ENCODE measurements at regions not wholly inside any gene's neighbourhood (a gene's known extent, or its start where the extent isn't known, plus 50 kb on each side); places are given as distances from the start of the nearest gene placed in this dataset.

DNA sequence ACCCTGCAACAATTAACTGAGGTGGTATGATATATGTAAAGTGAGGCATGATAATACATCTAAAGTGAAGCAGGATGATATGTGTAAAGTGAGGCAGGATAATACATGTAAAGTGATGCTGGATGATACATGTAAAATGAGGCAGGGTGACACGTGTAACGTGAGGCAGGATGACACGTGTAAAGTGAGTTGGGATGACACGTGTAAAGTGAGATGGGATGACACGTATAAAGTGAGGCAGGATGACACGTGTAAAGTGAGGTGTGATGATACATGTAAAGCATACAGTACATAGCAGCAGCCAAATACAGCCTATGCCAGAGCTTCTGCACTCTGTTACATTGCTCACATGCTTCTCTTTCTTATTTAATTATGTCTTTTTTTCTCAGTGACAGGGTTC, 184.4 kb upstream of the FOXF1 start:
- H3K27ac ChIP-seq (ENCODE audit: low read length): no peak overlapping the region
- H3K4me3 ChIP-seq (ENCODE audit: low read length): no peak overlapping the region
- no peaks in the 10 kb centered on the region for H3K36me3 ChIP-seq (ENCODE audit: control insufficient read depth, insufficient read depth, low read length)
- no CpG with 5 or more reads among the region's 6 CpGs for WGBS (ENCODE audit: insufficient coverage, insufficient read length)
- H3K9me3 ChIP-seq (ENCODE audit: control insufficient read depth, insufficient read depth, low read length): no peaks in the 10 kb centered on the region
- DNase-seq (ENCODE audit: low read depth, low spot score): no peak
- H3K27me3 ChIP-seq (ENCODE audit: control insufficient read depth, insufficient read depth, low read length): no peaks in the 10 kb centered on the region
- 0 out of 2 replicates have a peak, but pooled peaks cover 1% of the 10 kb centered on the region for H3K4me1 ChIP-seq (ENCODE audit: control insufficient read depth, insufficient read depth, low read length)

DNA sequence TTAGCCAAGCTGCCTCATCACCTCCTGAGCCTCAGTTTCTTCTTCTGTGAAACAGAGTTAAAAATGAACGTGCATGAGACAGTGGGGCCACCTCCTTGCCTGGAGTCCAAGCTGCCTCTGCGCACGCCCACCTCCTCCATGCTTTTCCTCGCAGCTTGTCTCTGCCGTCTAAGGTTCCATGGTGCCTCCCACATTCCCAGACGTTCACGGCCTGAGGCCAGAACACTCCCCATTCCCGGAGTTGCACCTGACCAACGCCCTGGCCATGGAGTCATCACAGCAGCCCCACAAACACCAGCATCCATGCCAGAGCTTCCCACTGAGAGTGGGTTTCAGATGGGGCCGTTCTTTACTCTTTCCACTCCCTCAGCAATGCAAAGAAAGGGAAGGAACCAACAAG, 183.0 kb upstream of the FOXF1 start:
- no peaks in the 10 kb centered on the region for H3K9me3 ChIP-seq (ENCODE audit: control insufficient read depth, insufficient read depth, low read length)
- no peaks in the 10 kb centered on the region for H3K36me3 ChIP-seq (ENCODE audit: control insufficient read depth, insufficient read depth, low read length)
- no peak overlapping the region for H3K27ac ChIP-seq (ENCODE audit: low read length)
- H3K4me1 ChIP-seq (ENCODE audit: control insufficient read depth, insufficient read depth, low read length): 0 out of 2 replicates have a peak, but pooled peaks cover 1% of the 10 kb centered on the region
- WGBS (ENCODE audit: insufficient coverage, insufficient read length): no CpG with 5 or more reads among the region's 10 CpGs
- no peaks in the 10 kb centered on the region for H3K27me3 ChIP-seq (ENCODE audit: control insufficient read depth, insufficient read depth, low read length)
- no peak for DNase-seq (ENCODE audit: low read depth, low spot score)
- no peak overlapping the region for H3K4me3 ChIP-seq (ENCODE audit: low read length)

DNA sequence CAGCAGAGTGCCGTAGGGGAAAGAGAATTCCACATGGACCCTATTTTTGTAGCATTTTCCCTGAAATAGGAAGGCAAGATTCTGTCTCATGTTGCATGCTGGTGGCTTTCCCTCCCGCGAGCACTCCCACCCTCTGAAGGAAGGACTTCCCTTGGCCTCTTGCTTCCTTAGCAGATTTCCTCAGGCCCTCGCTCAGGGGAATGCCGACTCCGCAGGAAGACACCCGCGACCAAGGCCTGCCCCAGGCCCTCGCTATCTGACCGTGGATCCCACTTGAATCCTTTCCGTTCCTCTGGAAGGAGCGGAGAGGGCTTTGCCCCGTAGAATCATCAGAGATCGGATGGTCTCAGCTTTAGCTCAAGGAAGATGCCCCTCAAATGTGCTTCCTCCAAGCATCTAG, 179.4 kb upstream of the FOXF1 start:
- WGBS (ENCODE audit: insufficient coverage, insufficient read length): no CpG with 5 or more reads among the region's 14 CpGs
- no peaks in the 10 kb centered on the region for H3K27me3 ChIP-seq (ENCODE audit: control insufficient read depth, insufficient read depth, low read length)
- H3K4me3 ChIP-seq (ENCODE audit: low read length): no peak overlapping the region

DNA sequence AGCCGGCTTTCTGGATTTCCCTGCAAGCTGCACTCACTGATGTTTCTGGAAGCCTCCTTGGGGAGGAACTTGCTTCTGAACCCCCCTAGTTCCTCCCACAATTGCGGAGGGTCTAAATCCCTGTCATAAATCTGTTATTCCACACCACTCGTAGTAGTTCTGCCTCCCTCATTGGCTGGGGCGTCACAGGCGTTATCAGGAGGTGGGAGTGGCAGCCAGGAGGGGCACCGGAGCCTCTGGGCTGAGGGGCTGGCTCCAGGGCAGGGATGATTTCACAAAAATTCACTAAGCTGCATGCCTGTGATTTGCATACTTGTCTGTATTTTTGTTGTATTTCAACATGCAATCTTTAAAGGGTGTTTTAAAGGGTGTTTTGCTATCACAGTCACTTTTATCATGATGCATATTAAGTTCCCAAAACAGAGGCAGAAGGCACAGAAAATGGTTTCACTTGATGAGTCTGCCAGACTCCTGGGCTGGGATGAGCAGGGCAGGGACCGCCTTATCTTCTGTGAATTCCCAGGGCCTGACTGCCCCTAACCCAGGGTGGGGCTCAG, 176.2 kb upstream of the FOXF1 start:
- H3K4me1 ChIP-seq (ENCODE audit: control insufficient read depth, insufficient read depth, low read length): peaks cover 5% of the 10 kb centered on the region
- H3K27me3 ChIP-seq (ENCODE audit: control insufficient read depth, insufficient read depth, low read length): no peaks in the 10 kb centered on the region
- DNase-seq (ENCODE audit: low read depth, low spot score): no peak
- WGBS (ENCODE audit: insufficient coverage, insufficient read length): no CpG with 5 or more reads among the region's 7 CpGs
- no peaks in the 10 kb centered on the region for H3K9me3 ChIP-seq (ENCODE audit: control insufficient read depth, insufficient read depth, low read length)
- H3K27ac ChIP-seq (ENCODE audit: low read length): no peak overlapping the region
- H3K36me3 ChIP-seq (ENCODE audit: control insufficient read depth, insufficient read depth, low read length): no peaks in the 10 kb centered on the region
- no peak overlapping the region for H3K4me3 ChIP-seq (ENCODE audit: low read length)

More for the DNA sequence above, 179.4 kb upstream of the FOXF1 start:
- H3K9me3 ChIP-seq (ENCODE audit: control insufficient read depth, insufficient read depth, low read length): no peaks in the 10 kb centered on the region
- no peaks in the 10 kb centered on the region for H3K36me3 ChIP-seq (ENCODE audit: control insufficient read depth, insufficient read depth, low read length)
- no peak for DNase-seq (ENCODE audit: low read depth, low spot score)
- no peak overlapping the region for H3K27ac ChIP-seq (ENCODE audit: low read length)
- H3K4me1 ChIP-seq (ENCODE audit: control insufficient read depth, insufficient read depth, low read length): peaks cover 5% of the 10 kb centered on the region

DNA sequence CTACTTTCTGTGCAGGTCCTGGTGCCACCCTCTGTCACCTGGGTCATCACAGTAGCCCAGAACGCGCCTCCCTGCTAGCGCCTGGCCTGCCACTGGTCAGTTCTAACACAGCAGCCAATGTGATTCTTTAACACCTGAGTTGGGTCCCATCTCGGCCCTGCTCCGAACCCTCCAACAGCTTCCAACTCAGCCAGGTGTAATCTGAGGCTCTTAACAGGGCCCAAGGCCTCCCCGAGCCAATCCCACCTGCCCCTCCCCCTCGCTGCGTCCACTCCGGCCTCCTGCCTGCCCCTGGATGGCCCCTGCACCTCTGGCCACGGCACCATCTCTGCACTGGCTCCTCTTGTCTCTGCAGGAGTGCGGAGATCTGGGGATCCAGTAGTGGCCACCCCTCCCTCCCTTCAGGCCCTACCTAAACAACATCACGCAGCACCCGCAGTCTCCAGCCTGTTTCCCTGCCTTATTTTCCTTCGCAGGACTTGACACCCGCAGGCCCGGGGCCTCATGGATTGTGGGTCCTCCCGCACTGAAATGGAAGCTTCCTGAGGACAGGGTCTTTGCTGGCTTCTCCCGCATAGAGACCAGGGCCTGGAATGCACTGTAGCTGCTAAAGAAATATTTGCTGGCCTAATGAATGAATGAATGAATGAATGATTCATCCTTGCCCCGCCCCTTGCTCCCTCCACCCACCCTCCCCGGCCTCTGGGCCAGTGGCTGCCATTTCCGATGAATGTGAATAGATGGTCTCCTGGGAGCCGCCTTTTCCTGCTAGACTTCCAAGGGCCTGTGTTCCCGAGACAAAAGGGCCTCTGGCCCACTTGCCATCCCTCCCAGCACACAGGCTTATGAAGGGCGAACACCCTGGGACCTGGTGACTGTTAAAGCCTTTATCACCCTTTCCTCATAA, 174.8 kb upstream of the FOXF1 start:
- Histone ChIP-seq H3K4me3 (ENCODE audit: low read length) (no peak overlapping the region), H3K36me3 (ENCODE audit: control insufficient read depth, insufficient read depth, low read length) (no peaks in the 10 kb centered on the region), H3K4me1 (ENCODE audit: control insufficient read depth, insufficient read depth, low read length) (peaks cover 5% of the 10 kb centered on the region), H3K27ac (ENCODE audit: low read length) (no peak overlapping the region), H3K27me3 (ENCODE audit: control insufficient read depth, insufficient read depth, low read length) (no peaks in the 10 kb centered on the region), H3K9me3 (ENCODE audit: control insufficient read depth, insufficient read depth, low read length) (no peaks in the 10 kb centered on the region)
- no CpG with 5 or more reads among the region's 24 CpGs for WGBS (ENCODE audit: insufficient coverage, insufficient read length)
- no peak for DNase-seq (ENCODE audit: low read depth, low spot score)

DNA sequence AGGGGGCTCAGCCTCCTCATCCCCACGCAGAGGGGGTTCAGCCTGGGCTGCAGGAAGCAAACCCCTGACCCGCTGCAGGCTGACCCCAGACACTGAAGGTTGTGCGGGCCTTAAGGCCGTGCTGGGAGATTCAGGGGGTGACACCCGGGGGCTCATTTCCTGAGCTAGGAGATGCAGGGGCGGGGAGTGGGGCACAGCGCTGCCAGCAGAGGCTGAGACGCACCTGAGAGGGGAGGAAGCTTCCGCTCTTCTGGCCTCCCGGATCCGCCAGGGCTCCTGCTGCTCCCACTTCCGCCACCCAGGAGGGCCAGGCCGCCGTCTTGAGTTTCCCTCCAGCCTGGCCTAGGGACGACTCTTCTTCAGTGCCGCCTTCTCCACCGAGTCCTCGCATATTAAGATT, 173.2 kb upstream of the FOXF1 start:
- WGBS (ENCODE audit: insufficient coverage, insufficient read length): no CpG with 5 or more reads among the region's 18 CpGs
- DNase-seq (ENCODE audit: low read depth, low spot score): no peak
- no peaks in the 10 kb centered on the region for H3K9me3 ChIP-seq (ENCODE audit: control insufficient read depth, insufficient read depth, low read length)
- no peaks in the 10 kb centered on the region for H3K36me3 ChIP-seq (ENCODE audit: control insufficient read depth, insufficient read depth, low read length)
- no peak overlapping the region for H3K27ac ChIP-seq (ENCODE audit: low read length)
- H3K4me1 ChIP-seq (ENCODE audit: control insufficient read depth, insufficient read depth, low read length): peaks cover 5% of the 10 kb centered on the region
- no peaks in the 10 kb centered on the region for H3K27me3 ChIP-seq (ENCODE audit: control insufficient read depth, insufficient read depth, low read length)
- H3K4me3 ChIP-seq (ENCODE audit: low read length): no peak overlapping the region

DNA sequence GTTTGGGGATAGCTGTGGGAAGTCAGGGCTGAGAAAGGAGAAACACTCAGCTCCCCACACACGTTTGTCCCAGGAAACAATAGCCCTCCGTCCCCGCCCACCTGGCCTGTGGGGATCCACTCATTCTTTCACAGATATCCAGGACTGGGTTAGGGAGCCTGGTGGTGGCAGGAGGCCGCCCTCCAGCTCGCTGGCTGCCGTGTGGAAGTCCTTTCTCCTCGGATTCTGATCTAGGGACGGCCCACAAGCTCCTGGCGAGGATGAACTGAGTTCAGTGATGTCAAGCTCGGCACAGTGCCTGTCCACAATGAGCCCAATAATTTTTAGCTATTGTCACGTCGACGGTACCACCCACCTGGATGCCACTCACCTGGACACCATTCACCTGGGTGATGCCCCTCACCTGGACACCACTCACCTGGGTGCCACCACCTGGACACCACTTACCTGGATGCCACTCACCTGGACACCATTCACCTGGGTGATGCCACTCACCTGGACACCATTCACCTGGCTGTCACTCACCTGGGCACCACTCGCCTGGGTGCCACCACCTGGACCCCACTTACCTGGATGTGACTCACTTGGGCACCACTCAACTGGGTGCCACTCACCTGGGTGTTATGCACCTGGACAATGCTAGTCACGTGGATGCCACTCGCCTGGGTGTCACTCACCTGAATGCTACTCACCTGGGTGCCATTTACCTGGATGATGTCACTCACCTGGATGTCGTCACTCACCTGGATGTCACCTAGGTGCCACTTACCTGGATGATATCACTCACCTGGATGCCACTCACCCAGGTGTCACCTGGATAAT, 172.5 kb upstream of the FOXF1 start:
- WGBS (ENCODE audit: insufficient coverage, insufficient read length): no CpG with 5 or more reads among the region's 17 CpGs
- no peak for DNase-seq (ENCODE audit: low read depth, low spot score)
- no peaks in the 10 kb centered on the region for H3K27me3 ChIP-seq (ENCODE audit: control insufficient read depth, insufficient read depth, low read length)
- H3K9me3 ChIP-seq (ENCODE audit: control insufficient read depth, insufficient read depth, low read length): no peaks in the 10 kb centered on the region
- H3K4me1 ChIP-seq (ENCODE audit: control insufficient read depth, insufficient read depth, low read length): peaks cover 5% of the 10 kb centered on the region
- H3K36me3 ChIP-seq (ENCODE audit: control insufficient read depth, insufficient read depth, low read length): no peaks in the 10 kb centered on the region
- H3K4me3 ChIP-seq (ENCODE audit: low read length): no peak overlapping the region
- H3K27ac ChIP-seq (ENCODE audit: low read length): no peak overlapping the region

DNA sequence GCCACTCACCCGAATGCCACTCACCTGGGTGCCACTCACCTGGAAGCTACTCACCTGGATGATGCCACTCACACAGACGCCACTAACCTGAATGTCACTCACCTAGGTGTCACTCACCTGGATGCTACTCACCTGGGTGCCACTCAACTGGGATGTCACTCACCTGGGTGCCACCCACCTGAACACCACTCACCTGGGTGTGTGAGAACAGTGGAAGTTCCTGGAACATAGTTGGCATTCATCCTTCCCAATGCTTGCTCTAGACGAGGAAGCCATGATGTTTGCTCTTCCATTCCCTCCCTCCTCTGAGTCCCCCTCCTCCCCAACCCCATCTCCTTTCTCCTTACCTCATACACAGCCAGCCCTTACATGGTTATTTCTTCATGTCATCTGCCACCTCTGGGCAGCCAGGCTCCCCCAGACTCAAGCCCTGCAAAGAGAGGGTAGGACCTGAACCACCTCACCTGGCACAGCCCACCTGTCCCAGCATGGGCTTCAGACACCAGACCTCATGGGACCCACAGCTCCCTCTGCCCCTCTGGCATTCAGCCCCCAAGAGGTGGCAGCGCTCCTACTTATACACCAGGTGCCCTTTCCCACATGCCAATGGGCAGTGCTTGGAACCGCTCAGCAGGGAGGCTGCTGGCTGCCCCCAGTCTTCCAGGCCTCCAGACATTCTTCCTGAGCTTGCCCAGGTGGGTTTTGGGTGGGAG, 171.8 kb upstream of the FOXF1 start:
- H3K27me3 ChIP-seq (ENCODE audit: control insufficient read depth, insufficient read depth, low read length): no peaks in the 10 kb centered on the region
- H3K36me3 ChIP-seq (ENCODE audit: control insufficient read depth, insufficient read depth, low read length): no peaks in the 10 kb centered on the region
- WGBS (ENCODE audit: insufficient coverage, insufficient read length): no CpG with 5 or more reads among the region's 5 CpGs
- peaks cover 7% of the 10 kb centered on the region for H3K4me1 ChIP-seq (ENCODE audit: control insufficient read depth, insufficient read depth, low read length)
- H3K9me3 ChIP-seq (ENCODE audit: control insufficient read depth, insufficient read depth, low read length): no peaks in the 10 kb centered on the region
- no peak overlapping the region for H3K27ac ChIP-seq (ENCODE audit: low read length)
- H3K4me3 ChIP-seq (ENCODE audit: low read length): no peak overlapping the region
- DNase-seq (ENCODE audit: low read depth, low spot score): no peak

DNA sequence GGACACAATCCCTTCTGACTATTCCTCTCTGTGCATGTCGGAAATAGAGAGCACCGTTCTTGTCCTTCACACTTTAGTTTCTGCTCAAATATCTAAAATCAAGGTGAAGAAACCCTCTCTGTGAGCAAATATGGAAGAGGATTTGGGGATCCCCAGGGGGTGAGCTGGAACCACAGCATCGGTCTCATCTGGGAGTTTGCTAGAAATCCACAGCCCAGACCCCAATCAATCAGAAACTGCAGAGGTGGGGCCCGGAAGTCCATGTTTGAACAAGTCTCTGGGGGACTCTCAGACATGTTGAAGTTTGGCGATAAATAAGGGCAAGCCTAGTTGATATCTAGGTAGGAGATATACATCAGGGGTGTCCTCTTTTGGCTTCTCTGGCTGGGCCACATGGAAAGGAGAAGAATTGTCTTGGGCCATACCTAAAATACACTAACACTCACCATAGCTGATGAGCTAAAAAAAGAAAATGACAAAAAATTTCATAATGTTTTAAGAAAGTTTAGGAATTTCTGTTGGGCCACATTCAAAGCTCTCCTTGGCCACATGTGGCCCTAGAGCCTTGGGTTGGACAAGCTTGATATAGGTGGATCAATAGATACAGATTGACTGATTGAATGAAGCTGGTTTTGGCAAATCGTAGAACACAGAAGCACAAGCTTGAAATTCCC, 168.0 kb upstream of the FOXF1 start:
- no peak overlapping the region for H3K27ac ChIP-seq (ENCODE audit: low read length)
- H3K27me3 ChIP-seq (ENCODE audit: control insufficient read depth, insufficient read depth, low read length): no peaks in the 10 kb centered on the region
- no peak for DNase-seq (ENCODE audit: low read depth, low spot score)

More for the DNA sequence above, 168.0 kb upstream of the FOXF1 start:
- H3K36me3 ChIP-seq (ENCODE audit: control insufficient read depth, insufficient read depth, low read length): no peaks in the 10 kb centered on the region
- peaks cover 4% of the 10 kb centered on the region; the same call in 1 of the 2 replicates for H3K4me1 ChIP-seq (ENCODE audit: control insufficient read depth, insufficient read depth, low read length)
- no peak overlapping the region for H3K4me3 ChIP-seq (ENCODE audit: low read length)
- no CpG with 5 or more reads among the region's 6 CpGs for WGBS (ENCODE audit: insufficient coverage, insufficient read length)
- no peaks in the 10 kb centered on the region for H3K9me3 ChIP-seq (ENCODE audit: control insufficient read depth, insufficient read depth, low read length)
